HCT116 (cell line): ENCODE measurements at regions not wholly inside any gene's neighbourhood (a gene's known extent, or its start where the extent isn't known, plus 50 kb on each side); places are given as distances from the start of the nearest gene placed in this dataset.

Experiments used
- EZH2 ChIP-seq: fragments of 200-600 bp; sonication (generic); IDR thresholded peaks from 2 replicates; pipeline ENCODE4 v1.6.1; 2017; ENCODE audit warnings: antibody characterized with exemption, mixed run types
- FOSL1 ChIP-seq: IDR thresholded peaks from 2 replicates; pipeline ENCODE4 v1.6.1; 2012; ENCODE audit warnings: low read depth
- POLR2A ChIP-seq: IDR thresholded peaks from 2 replicates; pipeline ENCODE4 v1.7.0; 2011; ENCODE audit warnings: borderline replicate concordance; ENCODE audit not compliant: insufficient read depth, insufficient read length; ENCODE audit errors: extremely low read depth
- TF ChIP-seq, protein P1 (sequence below), 3 experiments: fragments of 200-600 bp in 1 of 3; sonication (generic) in 1 of 3; IDR thresholded peaks in 2 of 3; conservative IDR thresholded peaks in 1 of 3; 2 replicates each; pipeline ENCODE4 v1.5.1; 2012 to 2017; ENCODE audit warnings: low read depth in 2 of 3, low read length in 2 of 3, antibody characterized with exemption in 1 of 3, borderline replicate concordance in 1 of 3, control low read depth in 1 of 3, mild to moderate bottlenecking in 1 of 3, mixed read lengths in 1 of 3, mixed run types in 1 of 3, moderate library complexity in 1 of 3; ENCODE audit not compliant: insufficient read depth in 1 of 3
- TF ChIP-seq, protein P2 (sequence below): IDR thresholded peaks from 2 replicates; pipeline ENCODE4 v1.6.1; 2012

DNA sequence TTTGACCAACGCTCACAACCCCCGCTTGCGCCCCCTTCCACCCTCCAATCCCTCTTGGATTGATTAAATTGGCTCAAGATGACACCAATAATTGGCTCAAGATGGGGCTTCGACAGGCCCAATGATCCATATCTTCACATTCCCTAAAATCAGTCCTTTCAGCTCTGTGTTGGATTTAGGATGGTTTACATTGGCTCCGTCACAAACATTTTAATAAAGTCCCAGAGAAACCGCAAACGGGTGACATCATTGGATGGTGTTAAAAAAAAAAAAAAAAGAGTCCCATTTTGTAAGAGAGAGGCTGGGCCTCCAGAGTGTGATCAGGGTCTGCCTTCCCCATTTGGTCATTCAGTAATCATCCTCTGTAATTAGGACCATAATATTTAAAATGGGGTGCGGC is 113.4 kb upstream of the MRPS22 start:
- no peak for TF ChIP-seq FOSL1
- TF ChIP-seq EZH2, result no peak
- TF ChIP-seq, protein P1, sequence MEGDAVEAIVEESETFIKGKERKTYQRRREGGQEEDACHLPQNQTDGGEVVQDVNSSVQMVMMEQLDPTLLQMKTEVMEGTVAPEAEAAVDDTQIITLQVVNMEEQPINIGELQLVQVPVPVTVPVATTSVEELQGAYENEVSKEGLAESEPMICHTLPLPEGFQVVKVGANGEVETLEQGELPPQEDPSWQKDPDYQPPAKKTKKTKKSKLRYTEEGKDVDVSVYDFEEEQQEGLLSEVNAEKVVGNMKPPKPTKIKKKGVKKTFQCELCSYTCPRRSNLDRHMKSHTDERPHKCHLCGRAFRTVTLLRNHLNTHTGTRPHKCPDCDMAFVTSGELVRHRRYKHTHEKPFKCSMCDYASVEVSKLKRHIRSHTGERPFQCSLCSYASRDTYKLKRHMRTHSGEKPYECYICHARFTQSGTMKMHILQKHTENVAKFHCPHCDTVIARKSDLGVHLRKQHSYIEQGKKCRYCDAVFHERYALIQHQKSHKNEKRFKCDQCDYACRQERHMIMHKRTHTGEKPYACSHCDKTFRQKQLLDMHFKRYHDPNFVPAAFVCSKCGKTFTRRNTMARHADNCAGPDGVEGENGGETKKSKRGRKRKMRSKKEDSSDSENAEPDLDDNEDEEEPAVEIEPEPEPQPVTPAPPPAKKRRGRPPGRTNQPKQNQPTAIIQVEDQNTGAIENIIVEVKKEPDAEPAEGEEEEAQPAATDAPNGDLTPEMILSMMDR (IDR thresholded peaks at IDR 0.05 in 2 of 3, conservative IDR thresholded peaks at IDR 0.05 in 1 of 3; ENCODE audit: borderline replicate concordance in 1 of 3, insufficient read depth in 1 of 3, low read depth in 2 of 3, low read length in 2 of 3), result no peak
- TF ChIP-seq POLR2A, result no peak
- TF ChIP-seq, protein P2, sequence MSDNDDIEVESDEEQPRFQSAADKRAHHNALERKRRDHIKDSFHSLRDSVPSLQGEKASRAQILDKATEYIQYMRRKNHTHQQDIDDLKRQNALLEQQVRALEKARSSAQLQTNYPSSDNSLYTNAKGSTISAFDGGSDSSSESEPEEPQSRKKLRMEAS, result no peak
